ENCODE measurements at regions not wholly inside any gene's neighbourhood (a gene's known extent, or its start where the extent isn't known, plus 50 kb on each side); places are given as distances from the start of the nearest gene placed in this dataset.

- TF ChIP-seq ZNF462 (CRISPR knock-in tag; IDR thresholded peaks at IDR 0.05), result no peak
Observed at GRCh38 chr13:40362502-40362901, 303.9 kb downstream of the FOXO1 start (continued).

GRCh38 chr13:40363653-40364052 is 302.8 kb downstream of the FOXO1 start:
- H3K27ac ChIP-seq (ENCODE audit: low read depth), result no peak overlapping the region
- no peaks in the 10 kb centered on the region for H3K9me2 ChIP-seq (ENCODE audit: insufficient read depth)
- H3K4me3 Mint-ChIP-seq, result no peak overlapping the region
- H3K4me1 Mint-ChIP-seq, result 0 out of 3 replicates have a peak, but pooled peaks cover 3% of the 10 kb centered on the region
- no peak overlapping the region for H3K27ac Mint-ChIP-seq
- H4K20me1 ChIP-seq (replicated peaks; ENCODE audit: insufficient read depth), result no peaks in the 10 kb centered on the region
- H3K79me2 ChIP-seq (replicated peaks; ENCODE audit: insufficient read depth), result no peaks in the 10 kb centered on the region
- H3K9me3 Mint-ChIP-seq, result no peaks in the 10 kb centered on the region; the same call in 2 of the 3 replicates
- no peaks in the 10 kb centered on the region; the same call in 2 of the 3 replicates for H3K36me3 Mint-ChIP-seq (ENCODE audit: low read depth)
- no peak overlapping the region for H3K4me3 ChIP-seq
- H3K4me1 ChIP-seq (ENCODE audit: insufficient read depth), result no peaks in the 10 kb centered on the region
- DNase-seq (ENCODE audit: low spot score), result no peak
- H3K27me3 ChIP-seq (ENCODE audit: insufficient read depth), result no peaks in the 10 kb centered on the region
- H3K4me2 ChIP-seq, result no peak overlapping the region
- H3K36me3 ChIP-seq (ENCODE audit: insufficient read depth), result no peaks in the 10 kb centered on the region
- no peaks in the 10 kb centered on the region for H3F3A ChIP-seq (replicated peaks; ENCODE audit: low read depth)
- H2AFZ ChIP-seq, result no peak overlapping the region
- no peak for ATAC-seq
- peaks cover 3% of the 10 kb centered on the region for H3K27me3 Mint-ChIP-seq (ENCODE audit: insufficient read depth, low read depth, poor library complexity)
- TF ChIP-seq EZH2phosphoT487 (IDR thresholded peaks at IDR 0.05; ENCODE audit: unreplicated experiment), result no peak
- no peak for TF ChIP-seq ZNF462 (CRISPR knock-in tag; IDR thresholded peaks at IDR 0.05)
- no peak for TF ChIP-seq POLR2AphosphoS5 (IDR thresholded peaks at IDR 0.05; ENCODE audit: low read depth)
- no peak for TF ChIP-seq ZNF331 (CRISPR knock-in tag; IDR thresholded peaks at IDR 0.05; ENCODE audit: low read depth)
- TF ChIP-seq, protein P1, sequence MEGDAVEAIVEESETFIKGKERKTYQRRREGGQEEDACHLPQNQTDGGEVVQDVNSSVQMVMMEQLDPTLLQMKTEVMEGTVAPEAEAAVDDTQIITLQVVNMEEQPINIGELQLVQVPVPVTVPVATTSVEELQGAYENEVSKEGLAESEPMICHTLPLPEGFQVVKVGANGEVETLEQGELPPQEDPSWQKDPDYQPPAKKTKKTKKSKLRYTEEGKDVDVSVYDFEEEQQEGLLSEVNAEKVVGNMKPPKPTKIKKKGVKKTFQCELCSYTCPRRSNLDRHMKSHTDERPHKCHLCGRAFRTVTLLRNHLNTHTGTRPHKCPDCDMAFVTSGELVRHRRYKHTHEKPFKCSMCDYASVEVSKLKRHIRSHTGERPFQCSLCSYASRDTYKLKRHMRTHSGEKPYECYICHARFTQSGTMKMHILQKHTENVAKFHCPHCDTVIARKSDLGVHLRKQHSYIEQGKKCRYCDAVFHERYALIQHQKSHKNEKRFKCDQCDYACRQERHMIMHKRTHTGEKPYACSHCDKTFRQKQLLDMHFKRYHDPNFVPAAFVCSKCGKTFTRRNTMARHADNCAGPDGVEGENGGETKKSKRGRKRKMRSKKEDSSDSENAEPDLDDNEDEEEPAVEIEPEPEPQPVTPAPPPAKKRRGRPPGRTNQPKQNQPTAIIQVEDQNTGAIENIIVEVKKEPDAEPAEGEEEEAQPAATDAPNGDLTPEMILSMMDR (conservative IDR thresholded peaks at IDR 0.05; ENCODE audit: low read depth in 2 of 2), result no peak

Data from GM23338 (cell line).